Astrocyte (in vitro differentiated cells and primary cell): ENCODE measurements at regions not wholly inside any gene's neighbourhood (a gene's known extent, or its start where the extent isn't known, plus 50 kb on each side); places are given as distances from the start of the nearest gene placed in this dataset.
A peak's percentile ranks its signal among the peaks of the same experiment; 100 is the strongest.

Experiments used
- DNase-seq: peaks from one replicate; pipeline ENCODE4 v3.0.0-alpha.2; 2010; ENCODE audit warnings: low read depth
- FAIRE-seq: peaks from 2 replicates; lab custom pipeline; 2011; peaks lifted over from hg19 to GRCh38; lab: Jason Lieb, UNC
- H2AFZ ChIP-seq: 2 replicates; pipeline ENCODE4 v1.6.0; 2012; ENCODE audit warnings: low read depth, low read length, inconsistent platforms
- H3K27ac ChIP-seq: 2 replicates; pipeline ENCODE4 v1.5.1; 2011; ENCODE audit warnings: low read depth, low read length, inconsistent platforms
- H3K27me3 ChIP-seq: 2 replicates; pipeline ENCODE4 v1.6.0; 2011; ENCODE audit warnings: low read length, inconsistent platforms; ENCODE audit not compliant: insufficient read depth
- H3K36me3 ChIP-seq: 2 replicates; pipeline ENCODE4 v1.5.1; 2011; ENCODE audit warnings: low read length, inconsistent platforms; ENCODE audit not compliant: insufficient read depth
- H3K4me1 ChIP-seq: 2 replicates; pipeline ENCODE4 v1.5.1; 2011; ENCODE audit warnings: low read length, inconsistent platforms; ENCODE audit not compliant: insufficient read depth
- H3K4me2 ChIP-seq: 2 replicates; pipeline ENCODE4 v1.6.0; 2012; ENCODE audit warnings: low read length, inconsistent platforms
- H3K4me3 ChIP-seq: 2 replicates; pipeline ENCODE4 v1.5.1; 2011; ENCODE audit warnings: low read depth, mild to moderate bottlenecking, low read length, inconsistent platforms; ENCODE audit not compliant: insufficient read depth
- H3K79me2 ChIP-seq: 2 replicates; pipeline ENCODE4 v1.6.0; 2012; ENCODE audit warnings: mild to moderate bottlenecking, low read length, inconsistent platforms; ENCODE audit not compliant: insufficient read depth
- H3K9ac ChIP-seq: 2 replicates; pipeline ENCODE4 v1.6.0; 2012; ENCODE audit warnings: mild to moderate bottlenecking, low read length, inconsistent platforms
- H3K9me3 ChIP-seq: 2 replicates; pipeline ENCODE4 v1.5.1; 2012; ENCODE audit warnings: low read depth, mild to moderate bottlenecking, low read length, inconsistent platforms; ENCODE audit not compliant: insufficient read depth
- H4K20me1 ChIP-seq: 2 replicates; pipeline ENCODE4 v1.6.0; 2012; ENCODE audit warnings: low read length, inconsistent platforms; ENCODE audit not compliant: insufficient read depth
- H3K27ac Mint-ChIP-seq: one replicate; pipeline ENCODE4 v1.8.0; 2021; ENCODE audit warnings: mild to moderate bottlenecking, mixed read lengths; ENCODE audit not compliant: unreplicated experiment
- H3K27me3 Mint-ChIP-seq: one replicate; pipeline ENCODE4 v1.8.0; 2021; ENCODE audit warnings: low read depth, mixed read lengths; ENCODE audit not compliant: unreplicated experiment
- H3K36me3 Mint-ChIP-seq: one replicate; pipeline ENCODE4 v1.8.0; 2021; ENCODE audit warnings: low read depth, mixed read lengths; ENCODE audit not compliant: unreplicated experiment
- H3K4me1 Mint-ChIP-seq: one replicate; pipeline ENCODE4 v1.8.0; 2021; ENCODE audit warnings: low read depth, mixed read lengths; ENCODE audit not compliant: unreplicated experiment
- H3K4me3 Mint-ChIP-seq: one replicate; pipeline ENCODE4 v1.8.0; 2021; ENCODE audit warnings: mild to moderate bottlenecking, moderate library complexity, mixed read lengths; ENCODE audit not compliant: unreplicated experiment
- H3K9me3 Mint-ChIP-seq: one replicate; pipeline ENCODE4 v1.8.0; 2021; ENCODE audit warnings: mild to moderate bottlenecking, mixed read lengths; ENCODE audit not compliant: unreplicated experiment
- CTCF ChIP-seq: IDR thresholded peaks from 2 replicates; pipeline ENCODE4 v1.5.1; 2011; ENCODE audit warnings: low read depth, mild to moderate bottlenecking, inconsistent platforms, low read length, moderate library complexity; ENCODE audit not compliant: insufficient read depth
- EZH2 ChIP-seq: IDR thresholded peaks from 2 replicates; pipeline ENCODE4 v1.6.1; 2012; ENCODE audit warnings: mild to moderate bottlenecking, low read length, inconsistent platforms; ENCODE audit not compliant: insufficient read depth

- TF ChIP-seq EZH2 (no peak), CTCF (no peak)
- Mint-ChIP-seq H3K36me3 (peaks cover 2% of the 10 kb centered on the region), H3K9me3 (peaks cover 7% of the 10 kb centered on the region), H3K27ac (no peak overlapping the region), H3K4me3 (no peak overlapping the region), H3K27me3 (no peaks in the 10 kb centered on the region), H3K4me1 (no peaks in the 10 kb centered on the region)
- FAIRE-seq (no peak), DNase-seq (no peak)
- Histone ChIP-seq H3K9me3 (peaks cover 5% of the 10 kb centered on the region), H3K36me3 (no peaks in the 10 kb centered on the region), H3K9ac (no peak overlapping the region), H3K4me2 (no peak overlapping the region), H3K79me2 (no peaks in the 10 kb centered on the region), H3K4me3 (no peak overlapping the region), H3K27ac (no peak overlapping the region), H2AFZ (no peak overlapping the region), H3K4me1 (no peaks in the 10 kb centered on the region), H3K27me3 (no peaks in the 10 kb centered on the region), H4K20me1 (no peaks in the 10 kb centered on the region)
These were observed 283.0 kb upstream of the MAGI2 start for GRCh38 chr7:79736418-79736817.

GRCh38 chr7:79735012-79735411 is 281.5 kb upstream of the MAGI2 start:
- TF ChIP-seq CTCF (no peak), EZH2 (no peak)
- Histone ChIP-seq H3K9me3 (peaks cover 5% of the 10 kb centered on the region), H2AFZ (no peak overlapping the region), H3K4me3 (no peak overlapping the region), H3K4me2 (no peak overlapping the region), H3K27ac (no peak overlapping the region), H3K79me2 (no peaks in the 10 kb centered on the region), H3K27me3 (no peaks in the 10 kb centered on the region), H3K36me3 (no peaks in the 10 kb centered on the region), H3K9ac (no peak overlapping the region), H4K20me1 (no peaks in the 10 kb centered on the region), H3K4me1 (no peaks in the 10 kb centered on the region)
- H3K9me3 Mint-ChIP-seq = peaks cover 9% of the 10 kb centered on the region
- no peak overlapping the region for H3K4me3 Mint-ChIP-seq
- H3K27ac Mint-ChIP-seq = no peak overlapping the region
- no peaks in the 10 kb centered on the region for H3K4me1 Mint-ChIP-seq
- peak; percentile 20 for FAIRE-seq
- no peaks in the 10 kb centered on the region for H3K27me3 Mint-ChIP-seq
- peaks cover 3% of the 10 kb centered on the region for H3K36me3 Mint-ChIP-seq
- DNase-seq = no peak

GRCh38 chr7:79734181-79734580 is 280.7 kb upstream of the MAGI2 start:
- Histone ChIP-seq H3K27me3 (no peaks in the 10 kb centered on the region), H3K36me3 (no peaks in the 10 kb centered on the region), H3K4me3 (no peak overlapping the region), H3K9me3 (peaks cover 5% of the 10 kb centered on the region), H3K4me1 (no peaks in the 10 kb centered on the region), H3K4me2 (no peak overlapping the region), H4K20me1 (no peaks in the 10 kb centered on the region), H2AFZ (no peak overlapping the region), H3K79me2 (no peaks in the 10 kb centered on the region), H3K27ac (no peak overlapping the region), H3K9ac (no peak overlapping the region)
- H3K9me3 Mint-ChIP-seq = peaks cover 9% of the 10 kb centered on the region
- H3K4me3 Mint-ChIP-seq = no peak overlapping the region
- H3K36me3 Mint-ChIP-seq = peaks cover 3% of the 10 kb centered on the region
- no peak overlapping the region for H3K27ac Mint-ChIP-seq
- DNase-seq = no peak
- no peaks in the 10 kb centered on the region for H3K4me1 Mint-ChIP-seq
- TF ChIP-seq CTCF (no peak), EZH2 (no peak)
- FAIRE-seq = no peak
- no peaks in the 10 kb centered on the region for H3K27me3 Mint-ChIP-seq
